Astrocyte (in vitro differentiated cells and primary cell): ENCODE measurements at regions not wholly inside any gene's neighbourhood (a gene's known extent, or its start where the extent isn't known, plus 50 kb on each side); places are given as distances from the start of the nearest gene placed in this dataset.

Experiments used
- DNase-seq: peaks from one replicate; pipeline ENCODE4 v3.0.0-alpha.2; 2010; ENCODE audit warnings: low read depth
- FAIRE-seq: peaks from 2 replicates; lab custom pipeline; 2011; peaks lifted over from hg19 to GRCh38; lab: Jason Lieb, UNC
- H2AFZ ChIP-seq: 2 replicates; pipeline ENCODE4 v1.6.0; 2012; ENCODE audit warnings: low read depth, low read length, inconsistent platforms
- H3K27ac ChIP-seq: 2 replicates; pipeline ENCODE4 v1.5.1; 2011; ENCODE audit warnings: low read depth, low read length, inconsistent platforms
- H3K27me3 ChIP-seq: 2 replicates; pipeline ENCODE4 v1.6.0; 2011; ENCODE audit warnings: low read length, inconsistent platforms; ENCODE audit not compliant: insufficient read depth
- H3K36me3 ChIP-seq: 2 replicates; pipeline ENCODE4 v1.5.1; 2011; ENCODE audit warnings: low read length, inconsistent platforms; ENCODE audit not compliant: insufficient read depth
- H3K4me1 ChIP-seq: 2 replicates; pipeline ENCODE4 v1.5.1; 2011; ENCODE audit warnings: low read length, inconsistent platforms; ENCODE audit not compliant: insufficient read depth
- H3K4me2 ChIP-seq: 2 replicates; pipeline ENCODE4 v1.6.0; 2012; ENCODE audit warnings: low read length, inconsistent platforms
- H3K4me3 ChIP-seq: 2 replicates; pipeline ENCODE4 v1.5.1; 2011; ENCODE audit warnings: low read depth, mild to moderate bottlenecking, low read length, inconsistent platforms; ENCODE audit not compliant: insufficient read depth
- H3K79me2 ChIP-seq: 2 replicates; pipeline ENCODE4 v1.6.0; 2012; ENCODE audit warnings: mild to moderate bottlenecking, low read length, inconsistent platforms; ENCODE audit not compliant: insufficient read depth
- H3K9ac ChIP-seq: 2 replicates; pipeline ENCODE4 v1.6.0; 2012; ENCODE audit warnings: mild to moderate bottlenecking, low read length, inconsistent platforms
- H3K9me3 ChIP-seq: 2 replicates; pipeline ENCODE4 v1.5.1; 2012; ENCODE audit warnings: low read depth, mild to moderate bottlenecking, low read length, inconsistent platforms; ENCODE audit not compliant: insufficient read depth
- H4K20me1 ChIP-seq: 2 replicates; pipeline ENCODE4 v1.6.0; 2012; ENCODE audit warnings: low read length, inconsistent platforms; ENCODE audit not compliant: insufficient read depth
- H3K27ac Mint-ChIP-seq: one replicate; pipeline ENCODE4 v1.8.0; 2021; ENCODE audit warnings: mild to moderate bottlenecking, mixed read lengths; ENCODE audit not compliant: unreplicated experiment
- H3K27me3 Mint-ChIP-seq: one replicate; pipeline ENCODE4 v1.8.0; 2021; ENCODE audit warnings: low read depth, mixed read lengths; ENCODE audit not compliant: unreplicated experiment
- H3K36me3 Mint-ChIP-seq: one replicate; pipeline ENCODE4 v1.8.0; 2021; ENCODE audit warnings: low read depth, mixed read lengths; ENCODE audit not compliant: unreplicated experiment
- H3K4me1 Mint-ChIP-seq: one replicate; pipeline ENCODE4 v1.8.0; 2021; ENCODE audit warnings: low read depth, mixed read lengths; ENCODE audit not compliant: unreplicated experiment
- H3K4me3 Mint-ChIP-seq: one replicate; pipeline ENCODE4 v1.8.0; 2021; ENCODE audit warnings: mild to moderate bottlenecking, moderate library complexity, mixed read lengths; ENCODE audit not compliant: unreplicated experiment
- H3K9me3 Mint-ChIP-seq: one replicate; pipeline ENCODE4 v1.8.0; 2021; ENCODE audit warnings: mild to moderate bottlenecking, mixed read lengths; ENCODE audit not compliant: unreplicated experiment
- EZH2 ChIP-seq: IDR thresholded peaks from 2 replicates; pipeline ENCODE4 v1.6.1; 2012; ENCODE audit warnings: mild to moderate bottlenecking, low read length, inconsistent platforms; ENCODE audit not compliant: insufficient read depth
- TF ChIP-seq, protein P1 (sequence below): IDR thresholded peaks from 2 replicates; pipeline ENCODE4 v1.5.1; 2011; ENCODE audit warnings: low read depth, mild to moderate bottlenecking, inconsistent platforms, low read length, moderate library complexity; ENCODE audit not compliant: insufficient read depth

DNA sequence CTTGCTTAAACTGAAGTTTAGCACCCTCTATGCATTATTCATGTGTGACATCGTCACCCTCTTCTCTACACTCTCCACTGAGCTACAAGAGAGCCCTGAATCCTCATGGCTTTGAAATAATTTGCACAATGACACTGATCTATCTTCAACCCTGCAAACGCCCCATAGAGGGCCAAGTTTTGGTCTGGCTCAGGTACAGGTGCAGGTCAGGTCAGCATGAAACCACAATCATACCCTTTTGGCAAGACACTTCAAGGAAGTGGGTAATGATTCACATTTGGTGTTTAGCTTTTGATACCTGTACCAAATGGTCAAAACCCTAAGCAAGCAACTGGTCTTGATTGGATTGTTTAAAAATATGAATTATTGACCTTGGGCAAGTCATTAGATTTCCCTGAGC lies 122.2 kb upstream of the CADM1 start:
- peak; percentile 41 for FAIRE-seq
- Mint-ChIP-seq H3K4me1 (peaks cover 41% of the 10 kb centered on the region), H3K9me3 (no peaks in the 10 kb centered on the region)

DNA sequence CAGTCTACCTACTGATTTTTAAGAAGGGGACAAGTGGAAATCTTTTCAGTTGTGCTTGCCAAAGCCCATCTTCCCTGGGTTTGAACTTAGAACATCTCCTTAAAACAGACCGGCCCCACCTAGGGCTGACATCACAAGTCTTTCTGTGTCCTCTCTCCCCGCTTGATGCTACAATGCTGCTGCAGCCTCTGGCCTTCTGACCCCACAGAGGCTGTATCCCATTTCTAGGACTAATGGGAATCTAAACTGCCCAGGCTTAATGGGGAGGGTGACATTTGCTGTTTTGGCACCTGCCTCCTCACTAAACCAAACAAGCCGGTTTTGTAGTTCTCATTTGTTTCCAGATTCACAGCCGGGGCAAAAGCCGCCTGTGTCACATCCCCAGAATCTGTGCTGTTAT lies 121.3 kb upstream of the CADM1 start:
- Mint-ChIP-seq H3K4me1 (peaks cover 45% of the 10 kb centered on the region), H3K9me3 (no peaks in the 10 kb centered on the region), H3K36me3 (no peaks in the 10 kb centered on the region), H3K27ac (no peak overlapping the region), H3K4me3 (no peak overlapping the region), H3K27me3 (peaks cover 2% of the 10 kb centered on the region)
- H3K4me3 ChIP-seq = no peak overlapping the region
- no peaks in the 10 kb centered on the region for H4K20me1 ChIP-seq
- H3K27ac ChIP-seq = no peak overlapping the region
- no peaks in the 10 kb centered on the region for H3K36me3 ChIP-seq
- FAIRE-seq (no peak), DNase-seq (no peak)
- H2AFZ ChIP-seq = no peak overlapping the region
- H3K9me3 ChIP-seq = no peaks in the 10 kb centered on the region
- H3K79me2 ChIP-seq = no peaks in the 10 kb centered on the region
- H3K4me2 ChIP-seq = no peak overlapping the region
- H3K4me1 ChIP-seq = peaks cover 21% of the 10 kb centered on the region
- peaks cover 9% of the 10 kb centered on the region for H3K27me3 ChIP-seq
- TF ChIP-seq EZH2 = no peak
- TF ChIP-seq, protein P1, sequence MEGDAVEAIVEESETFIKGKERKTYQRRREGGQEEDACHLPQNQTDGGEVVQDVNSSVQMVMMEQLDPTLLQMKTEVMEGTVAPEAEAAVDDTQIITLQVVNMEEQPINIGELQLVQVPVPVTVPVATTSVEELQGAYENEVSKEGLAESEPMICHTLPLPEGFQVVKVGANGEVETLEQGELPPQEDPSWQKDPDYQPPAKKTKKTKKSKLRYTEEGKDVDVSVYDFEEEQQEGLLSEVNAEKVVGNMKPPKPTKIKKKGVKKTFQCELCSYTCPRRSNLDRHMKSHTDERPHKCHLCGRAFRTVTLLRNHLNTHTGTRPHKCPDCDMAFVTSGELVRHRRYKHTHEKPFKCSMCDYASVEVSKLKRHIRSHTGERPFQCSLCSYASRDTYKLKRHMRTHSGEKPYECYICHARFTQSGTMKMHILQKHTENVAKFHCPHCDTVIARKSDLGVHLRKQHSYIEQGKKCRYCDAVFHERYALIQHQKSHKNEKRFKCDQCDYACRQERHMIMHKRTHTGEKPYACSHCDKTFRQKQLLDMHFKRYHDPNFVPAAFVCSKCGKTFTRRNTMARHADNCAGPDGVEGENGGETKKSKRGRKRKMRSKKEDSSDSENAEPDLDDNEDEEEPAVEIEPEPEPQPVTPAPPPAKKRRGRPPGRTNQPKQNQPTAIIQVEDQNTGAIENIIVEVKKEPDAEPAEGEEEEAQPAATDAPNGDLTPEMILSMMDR = no peak
- H3K9ac ChIP-seq = no peak overlapping the region

More for the DNA sequence above, 122.2 kb upstream of the CADM1 start:
- Histone ChIP-seq H3K27ac (no peak overlapping the region), H3K9me3 (no peaks in the 10 kb centered on the region), H4K20me1 (no peaks in the 10 kb centered on the region), H3K4me3 (no peak overlapping the region), H3K4me2 (no peak overlapping the region), H3K9ac (no peak overlapping the region), H2AFZ (no peak overlapping the region), H3K27me3 (peaks cover 9% of the 10 kb centered on the region), H3K36me3 (no peaks in the 10 kb centered on the region), H3K4me1 (peaks cover 21% of the 10 kb centered on the region), H3K79me2 (no peaks in the 10 kb centered on the region)
- Mint-ChIP-seq H3K27ac (no peak overlapping the region), H3K36me3 (no peaks in the 10 kb centered on the region), H3K27me3 (peaks cover 2% of the 10 kb centered on the region), H3K4me3 (no peak overlapping the region)
- peak; percentile 56 for DNase-seq
- TF ChIP-seq, protein P1 = no peak
- no peak for TF ChIP-seq EZH2

DNA sequence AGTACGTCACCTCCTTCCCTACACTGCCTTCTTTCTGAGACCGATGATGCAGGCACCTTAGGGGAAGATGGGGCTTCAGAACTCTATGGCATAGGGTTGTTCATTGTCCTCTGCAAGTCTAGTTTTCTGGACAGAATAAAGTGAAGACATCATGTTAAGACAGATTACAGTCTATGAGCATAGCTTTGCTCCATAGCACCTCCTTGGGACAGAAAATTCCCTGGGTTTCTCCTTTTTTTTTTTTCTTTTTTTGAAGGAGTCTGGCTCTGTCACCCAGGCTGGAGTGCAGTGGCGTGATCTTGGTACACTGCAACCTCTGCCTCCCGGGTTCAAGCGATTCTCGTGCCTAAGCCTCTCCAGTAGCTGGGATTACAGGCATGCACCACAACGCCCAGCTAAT lies 119.8 kb upstream of the CADM1 start:
- Mint-ChIP-seq H3K4me1 (peaks cover 34% of the 10 kb centered on the region), H3K9me3 (no peaks in the 10 kb centered on the region), H3K27me3 (peaks cover 2% of the 10 kb centered on the region), H3K36me3 (no peaks in the 10 kb centered on the region), H3K27ac (peak overlapping the region; percentile 1), H3K4me3 (no peak overlapping the region)
- H3K36me3 ChIP-seq = no peaks in the 10 kb centered on the region
- H3K4me2 ChIP-seq = no peak overlapping the region
- H3K9ac ChIP-seq = no peak overlapping the region
- peaks cover 5% of the 10 kb centered on the region for H3K27me3 ChIP-seq
- peaks cover 21% of the 10 kb centered on the region for H3K4me1 ChIP-seq
- no peaks in the 10 kb centered on the region for H3K9me3 ChIP-seq
- TF ChIP-seq, protein P1 = no peak
- TF ChIP-seq EZH2 = no peak
- DNase-seq (no peak), FAIRE-seq (no peak)
- no peaks in the 10 kb centered on the region for H3K79me2 ChIP-seq
- H4K20me1 ChIP-seq = no peaks in the 10 kb centered on the region
- no peak overlapping the region for H3K4me3 ChIP-seq
- no peak overlapping the region for H2AFZ ChIP-seq
- H3K27ac ChIP-seq = no peak overlapping the region
